ENCODE measurements at regions not wholly inside any gene's neighbourhood (a gene's known extent, or its start where the extent isn't known, plus 50 kb on each side); places are given as distances from the start of the nearest gene placed in this dataset.

GRCh38 chr1:168966217-168966616, 140.3 kb upstream of the ATP1B1 start:
- no peak for DNase-seq (ENCODE audit: low spot score)

- DNase-seq (ENCODE audit: low spot score) = no peak
Observed at GRCh38 chr1:168966636-168967035, 139.9 kb upstream of the ATP1B1 start.

GRCh38 chr1:168970926-168971659, 135.4 kb upstream of the ATP1B1 start:
- no peak for DNase-seq (ENCODE audit: low spot score)

GRCh38 chr1:168972225-168972624, 134.3 kb upstream of the ATP1B1 start:
- DNase-seq (ENCODE audit: low spot score) = no peak

- DNase-seq (ENCODE audit: low spot score) = no peak
Observed at GRCh38 chr1:168972887-168973286, 133.6 kb upstream of the ATP1B1 start.

- no peak for DNase-seq (ENCODE audit: low spot score)
Observed at GRCh38 chr1:168974117-168974516, 132.4 kb upstream of the ATP1B1 start.

GRCh38 chr1:168974611-168975010, 131.9 kb upstream of the ATP1B1 start:
- DNase-seq (ENCODE audit: low spot score) = no peak

- no peak for DNase-seq (ENCODE audit: low spot score)
Observed at GRCh38 chr1:168976267-168976666, 130.2 kb upstream of the ATP1B1 start.

- no peak for DNase-seq (ENCODE audit: low spot score)
Observed at GRCh38 chr1:168977618-168978017, 128.9 kb upstream of the ATP1B1 start.

GRCh38 chr1:168979276-168979675, 127.2 kb upstream of the ATP1B1 start:
- DNase-seq (ENCODE audit: low spot score) = no peak

GRCh38 chr1:168980180-168980579, 126.3 kb upstream of the ATP1B1 start:
- no peak for DNase-seq (ENCODE audit: low spot score)

GRCh38 chr1:168980656-168981055, 125.8 kb upstream of the ATP1B1 start:
- DNase-seq (ENCODE audit: low spot score) = no peak

- no peak for DNase-seq (ENCODE audit: low spot score)
Observed at GRCh38 chr1:168982778-168983177, 123.7 kb upstream of the ATP1B1 start.

GRCh38 chr1:168987330-168987729, 119.2 kb upstream of the ATP1B1 start:
- no peak for DNase-seq (ENCODE audit: low spot score)

- no peak for DNase-seq (ENCODE audit: low spot score)
Observed at GRCh38 chr1:168987923-168988322, 118.6 kb upstream of the ATP1B1 start.

GRCh38 chr1:168989985-168990384, 116.5 kb upstream of the ATP1B1 start:
- DNase-seq (ENCODE audit: low spot score) = no peak

GRCh38 chr1:168991667-168992475, 114.6 kb upstream of the ATP1B1 start:
- DNase-seq (ENCODE audit: low spot score) = peak; percentile 9

GRCh38 chr1:169001353-169001752, 105.1 kb upstream of the ATP1B1 start:
- DNase-seq (ENCODE audit: low spot score) = no peak

- DNase-seq (ENCODE audit: low spot score) = no peak
Observed at GRCh38 chr1:169003864-169004516, 102.5 kb upstream of the ATP1B1 start.

GRCh38 chr1:169005776-169006175, 100.7 kb upstream of the ATP1B1 start:
- DNase-seq (ENCODE audit: low spot score) = no peak

GRCh38 chr1:169009666-169010065, 96.8 kb upstream of the ATP1B1 start:
- DNase-seq (ENCODE audit: low spot score) = no peak

GRCh38 chr1:169012416-169012815, 94.1 kb upstream of the ATP1B1 start:
- DNase-seq (ENCODE audit: low spot score) = no peak

GRCh38 chr1:169013821-169014220, 92.7 kb upstream of the ATP1B1 start:
- DNase-seq (ENCODE audit: low spot score) = no peak

All from CD4-positive, alpha-beta T cell treated with Interleukin-15 for 4 hours (primary cell).